ENCODE measurements at regions not wholly inside any gene's neighbourhood (a gene's known extent, or its start where the extent isn't known, plus 50 kb on each side); places are given as distances from the start of the nearest gene placed in this dataset.

DNA sequence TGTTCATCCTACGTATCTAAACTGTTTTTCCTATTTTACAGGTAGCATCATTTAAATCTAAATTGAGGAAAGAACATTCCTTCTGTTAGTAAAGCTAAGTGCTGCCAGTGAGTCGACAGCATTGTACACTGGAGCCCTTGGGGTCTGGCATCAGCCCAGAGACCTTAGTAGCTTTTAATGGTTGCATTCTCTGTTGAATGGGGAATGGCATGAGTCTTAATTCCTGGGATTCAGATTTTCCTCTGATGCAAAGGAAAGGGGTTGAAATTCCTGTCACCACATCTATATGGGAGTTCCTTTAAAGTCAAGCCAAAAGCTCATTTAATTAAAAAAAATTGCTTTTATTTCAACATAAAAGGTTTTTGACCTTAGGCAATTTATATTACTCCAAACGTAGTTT, 148.4 kb upstream of the GBE1 start:
- Histone ChIP-seq H3K9me3 (replicated peaks in 1 of 11) (peaks cover 0 to 9% (median 0%) of the 10 kb centered on the region in 11 experiments; a peak in 3 of 22 replicates), H3K4me1 (peaks cover 0 to 8% (median 0%) of the 10 kb centered on the region in 10 experiments; a peak in 5 of 20 replicates), H3K27ac (no peak overlapping the region), H3K9ac (no peak overlapping the region), H4K20me1 (no peaks in the 10 kb centered on the region), H3K36me3 (no peaks in the 10 kb centered on the region), H3K27me3 (no peaks in the 10 kb centered on the region), H3K4me3 (no peak overlapping the region), H3K4me2 (no peak overlapping the region)
- TF ChIP-seq Cebpa-rat (IDR thresholded peaks at IDR 0.05), result no peak

DNA sequence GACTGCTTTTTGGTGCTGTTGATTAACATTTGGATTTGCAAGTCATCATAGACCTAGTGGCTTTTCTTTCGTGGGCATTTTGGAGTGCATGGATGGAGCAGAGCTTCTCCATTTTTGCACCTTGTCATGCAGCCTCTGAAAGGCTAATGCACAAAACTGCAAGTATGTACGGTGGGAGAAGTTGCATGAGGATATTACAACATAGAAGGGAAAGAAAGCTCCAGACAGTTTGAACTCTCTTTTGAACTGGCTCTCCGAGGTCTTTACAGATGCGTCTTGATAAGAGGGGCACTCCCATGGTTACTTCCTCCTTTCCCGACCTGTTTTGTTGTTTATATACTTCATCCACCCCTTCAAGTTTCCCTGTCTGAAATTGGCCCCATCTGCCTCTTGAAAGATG, 147.1 kb upstream of the GBE1 start:
- Histone ChIP-seq H3K4me2 (no peak overlapping the region), H3K27me3 (no peaks in the 10 kb centered on the region), H3K4me1 (peaks cover 0 to 8% (median 0%) of the 10 kb centered on the region in 10 experiments; a peak in 5 of 20 replicates), H3K9me3 (replicated peaks in 1 of 11) (peaks cover 0 to 9% (median 0%) of the 10 kb centered on the region in 11 experiments; a peak in 3 of 22 replicates), H3K36me3 (no peaks in the 10 kb centered on the region), H4K20me1 (no peaks in the 10 kb centered on the region), H3K4me3 (no peak overlapping the region), H3K9ac (no peak overlapping the region), H3K27ac (no peak overlapping the region)
- TF ChIP-seq Cebpa-rat (IDR thresholded peaks at IDR 0.05), result no peak

- Histone ChIP-seq H3K4me2 (no peak overlapping the region), H3K36me3 (no peaks in the 10 kb centered on the region), H3K27ac (no peak overlapping the region), H3K9me3 (replicated peaks in 1 of 11) (peaks cover 0 to 5% (median 0%) of the 10 kb centered on the region in 11 experiments; a peak in 1 of 22 replicates), H4K20me1 (no peaks in the 10 kb centered on the region), H3K4me1 (no peaks in the 10 kb centered on the region), H3K4me3 (no peak overlapping the region), H3K27me3 (no peaks in the 10 kb centered on the region), H3K9ac (no peak overlapping the region)
- no peak for TF ChIP-seq Cebpa-rat (IDR thresholded peaks at IDR 0.05)
Measured at GRCh38 chr3:81898336-81898735, 136.9 kb upstream of the GBE1 start.

- Histone ChIP-seq H4K20me1 (no peaks in the 10 kb centered on the region), H3K4me2 (no peak overlapping the region), H3K4me3 (no peak overlapping the region), H3K36me3 (no peaks in the 10 kb centered on the region), H3K9me3 (replicated peaks in 1 of 11) (no peaks in the 10 kb centered on the region), H3K27me3 (no peaks in the 10 kb centered on the region), H3K9ac (no peak overlapping the region), H3K4me1 (0 out of 20 replicates have a peak, but pooled peaks cover 0 to 5% (median 0%) of the 10 kb centered on the region in 10 experiments), H3K27ac (no peak overlapping the region)
- TF ChIP-seq Cebpa-rat (IDR thresholded peaks at IDR 0.05), result no peak
Measured at GRCh38 chr3:81894598-81894997, 133.2 kb upstream of the GBE1 start.

DNA sequence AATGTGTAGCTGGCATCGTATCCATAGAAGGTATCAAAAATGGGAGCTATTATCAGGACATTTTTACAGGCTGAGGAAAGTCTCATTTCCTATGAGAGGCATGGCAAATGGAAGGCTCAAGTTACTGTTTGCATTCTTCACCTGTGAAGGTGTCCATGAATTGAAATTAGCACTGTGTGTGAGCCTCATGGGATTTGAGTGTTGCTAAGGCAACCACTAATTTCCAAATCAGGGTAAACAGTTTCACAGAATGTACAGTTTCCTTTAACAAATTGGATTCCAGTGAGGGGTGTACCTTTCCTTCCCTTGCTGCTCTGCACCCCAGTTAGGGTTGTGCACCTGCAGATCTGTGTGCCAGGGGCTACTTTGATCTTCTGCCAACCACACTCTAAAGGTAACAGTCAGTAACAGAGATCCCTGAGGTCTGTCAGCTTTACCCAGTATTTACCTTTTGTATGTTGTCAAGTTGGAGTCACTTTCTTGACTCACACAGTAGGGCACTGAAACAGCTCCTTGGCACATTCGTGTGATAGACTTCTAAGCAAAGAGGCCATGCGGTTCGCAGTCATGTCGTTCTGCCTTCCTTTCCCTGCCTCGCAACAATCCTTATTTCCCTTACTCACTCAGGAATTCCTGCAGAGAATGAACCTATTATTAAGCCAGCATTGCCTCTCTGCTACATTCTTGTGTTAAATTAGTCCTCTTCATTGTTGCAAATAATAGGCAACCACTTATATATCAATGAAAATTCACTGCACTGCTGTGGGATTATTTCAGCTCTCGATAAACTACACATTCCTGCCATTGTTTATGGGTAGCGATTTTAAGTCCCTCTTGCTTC, 129.8 kb upstream of the GBE1 start:
- Histone ChIP-seq H3K9ac (no peak overlapping the region), H3K36me3 (no peaks in the 10 kb centered on the region), H3K9me3 (replicated peaks in 1 of 11) (no peaks in the 10 kb centered on the region), H3K27ac (no peak overlapping the region), H3K4me3 (no peak overlapping the region), H3K27me3 (no peaks in the 10 kb centered on the region), H4K20me1 (no peaks in the 10 kb centered on the region), H3K4me1 (0 out of 20 replicates have a peak, but pooled peaks cover 0 to 5% (median 0%) of the 10 kb centered on the region in 10 experiments), H3K4me2 (0 out of 22 replicates have a peak overlapping the region, but pooled peaks of 1 of the 11 experiments have one; percentile 4)
- TF ChIP-seq Cebpa-rat (IDR thresholded peaks at IDR 0.05), result no peak

- Histone ChIP-seq H3K27me3 (no peaks in the 10 kb centered on the region), H3K36me3 (no peaks in the 10 kb centered on the region), H3K4me1 (0 out of 20 replicates have a peak, but pooled peaks cover 0 to 5% (median 0%) of the 10 kb centered on the region in 10 experiments), H3K4me3 (no peak overlapping the region), H3K4me2 (no peak overlapping the region), H3K9me3 (replicated peaks in 1 of 11) (no peaks in the 10 kb centered on the region), H4K20me1 (no peaks in the 10 kb centered on the region), H3K9ac (no peak overlapping the region), H3K27ac (no peak overlapping the region)
- TF ChIP-seq Cebpa-rat (IDR thresholded peaks at IDR 0.05), result peak in 2 of 11 experiments; percentile 16 to 28; a peak in 1 of 22 replicates
Measured at GRCh38 chr3:81888914-81889557, 127.6 kb upstream of the GBE1 start.

- Histone ChIP-seq H3K27ac (no peak overlapping the region), H3K9me3 (replicated peaks in 1 of 11) (no peaks in the 10 kb centered on the region), H3K36me3 (no peaks in the 10 kb centered on the region), H3K4me1 (0 out of 20 replicates have a peak, but pooled peaks cover 0 to 5% (median 0%) of the 10 kb centered on the region in 10 experiments), H3K4me2 (no peak overlapping the region), H3K4me3 (no peak overlapping the region), H3K9ac (no peak overlapping the region), H4K20me1 (no peaks in the 10 kb centered on the region), H3K27me3 (no peaks in the 10 kb centered on the region)
- TF ChIP-seq Cebpa-rat (IDR thresholded peaks at IDR 0.05), result no peak
Measured at GRCh38 chr3:81887448-81887847, 126.0 kb upstream of the GBE1 start.

GRCh38 chr3:81886081-81886480, 124.6 kb upstream of the GBE1 start:
- Histone ChIP-seq H3K4me1 (0 out of 20 replicates have a peak, but pooled peaks cover 0 to 3% (median 0%) of the 10 kb centered on the region in 10 experiments), H3K4me3 (no peak overlapping the region), H3K4me2 (no peak overlapping the region), H3K9me3 (replicated peaks in 1 of 11) (no peaks in the 10 kb centered on the region), H3K27me3 (no peaks in the 10 kb centered on the region), H3K36me3 (no peaks in the 10 kb centered on the region), H4K20me1 (no peaks in the 10 kb centered on the region), H3K27ac (no peak overlapping the region), H3K9ac (no peak overlapping the region)
- no peak for TF ChIP-seq Cebpa-rat (IDR thresholded peaks at IDR 0.05)

DNA sequence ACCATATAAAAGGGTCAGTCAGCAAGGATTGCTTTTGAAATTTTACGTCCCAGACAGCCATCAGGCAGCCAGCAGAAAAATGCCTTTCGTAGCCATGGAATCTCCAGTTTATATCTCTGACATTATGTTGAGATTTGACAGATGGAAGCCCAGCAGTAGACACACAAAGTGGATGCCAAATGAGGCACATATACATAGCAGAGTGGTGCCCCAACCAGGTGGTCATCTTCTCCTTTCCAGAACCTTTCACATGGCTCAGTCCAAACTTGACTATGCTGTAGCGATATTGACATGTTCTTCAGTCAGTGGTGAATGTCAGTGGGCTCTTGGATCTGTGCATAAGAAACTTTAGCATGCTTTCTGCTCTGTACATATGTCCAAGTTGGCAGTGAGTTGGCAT, 123.3 kb upstream of the GBE1 start:
- no peaks in the 10 kb centered on the region for H3K9me3 ChIP-seq (replicated peaks in 1 of 11)
- H3K4me3 ChIP-seq, result no peak overlapping the region
- no peak overlapping the region for H3K4me2 ChIP-seq
- no peak for TF ChIP-seq Cebpa-rat (IDR thresholded peaks at IDR 0.05)
- H4K20me1 ChIP-seq, result no peaks in the 10 kb centered on the region
- H3K9ac ChIP-seq, result no peak overlapping the region
- H3K4me1 ChIP-seq, result no peaks in the 10 kb centered on the region
- no peaks in the 10 kb centered on the region for H3K27me3 ChIP-seq
- H3K27ac ChIP-seq, result no peak overlapping the region
- no peaks in the 10 kb centered on the region for H3K36me3 ChIP-seq

Data from BLaER1 treated with 17β-estradiol and CSF1 and Interleukin-3, amounts not matched to agents 10 nM and 100 nM (cell line).